Suppressor macrophage treated with lipopolysaccharide for 4 hours (primary cell): ENCODE measurements at regions not wholly inside any gene's neighbourhood (a gene's known extent, or its start where the extent isn't known, plus 50 kb on each side); places are given as distances from the start of the nearest gene placed in this dataset.

Source experiments
- DNase-seq: peaks from one replicate; pipeline ENCODE4 v3.0.0-alpha.2; 2020

GRCh38 chr11:70575396-70576060 is 177.2 kb downstream of the CTTN start:
- DNase-seq, result no peak

GRCh38 chr11:70577258-70577603 is 178.9 kb downstream of the CTTN start:
- no peak for DNase-seq

- no peak for DNase-seq
Observed at GRCh38 chr11:70577948-70578347, 179.6 kb downstream of the CTTN start.

DNA sequence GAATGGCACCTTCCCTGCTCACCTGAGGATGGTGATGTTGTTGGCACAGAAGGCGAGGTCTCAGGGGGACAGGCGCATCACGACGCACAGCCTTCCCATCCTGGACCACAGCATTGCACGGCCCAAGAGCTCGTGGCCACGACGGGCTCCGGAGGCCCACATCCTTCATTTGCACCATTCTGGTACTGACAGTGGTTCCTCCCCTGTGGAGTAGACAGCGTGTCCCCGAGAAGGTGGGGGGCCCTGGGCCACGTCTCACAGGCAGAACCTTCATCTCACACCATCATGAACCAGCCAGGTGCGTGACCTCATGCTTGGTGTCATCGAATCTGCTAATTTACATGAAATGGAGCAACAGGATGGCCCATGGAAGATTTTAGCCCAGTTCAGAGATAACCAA is 180.0 kb downstream of the CTTN start:
- no peak for DNase-seq

- no peak for DNase-seq
Observed at GRCh38 chr11:70578831-70579230, 180.5 kb downstream of the CTTN start.

- DNase-seq, result no peak
Observed at GRCh38 chr11:70579316-70579955, 181.1 kb downstream of the CTTN start.

DNA sequence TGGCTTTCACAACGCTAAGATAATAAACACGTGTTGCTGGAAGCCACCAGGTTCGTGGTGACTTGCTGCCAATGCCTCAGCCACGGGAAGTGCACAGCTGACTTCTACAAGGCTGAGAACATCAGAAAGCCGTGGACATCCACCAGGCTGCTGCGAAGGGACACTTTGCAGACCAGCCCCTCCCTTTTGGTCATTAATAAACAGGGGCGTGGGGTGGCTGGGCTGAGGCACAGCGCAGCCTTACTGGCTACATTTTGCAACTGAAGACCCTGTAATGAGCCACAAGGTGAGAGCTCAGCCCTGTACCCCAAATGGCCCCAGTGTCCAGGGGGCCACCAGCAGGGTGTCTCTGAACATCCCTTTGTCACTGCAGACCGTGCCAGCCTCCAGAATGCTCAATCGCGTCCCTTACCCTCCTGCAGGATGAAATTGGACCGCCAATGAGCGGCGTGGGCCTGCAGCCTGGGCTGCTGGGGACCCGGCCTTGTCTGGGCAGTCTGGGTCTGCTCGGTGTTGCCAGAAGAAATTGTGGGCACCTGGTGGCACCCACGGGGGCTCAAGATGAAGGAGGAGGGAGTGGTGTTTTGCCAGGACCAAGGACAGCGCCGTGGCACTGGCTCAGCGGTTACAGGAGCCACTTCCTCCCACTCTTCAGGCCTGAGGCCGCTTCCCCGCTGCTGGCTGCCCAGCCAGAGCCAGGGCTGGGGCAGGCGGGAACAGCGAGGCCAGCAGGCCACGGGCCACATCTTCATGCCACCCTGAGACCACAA is 181.9 kb downstream of the CTTN start:
- DNase-seq, result peak; percentile 4

GRCh38 chr11:70581991-70582885 is 183.9 kb downstream of the CTTN start:
- DNase-seq, result no peak

GRCh38 chr11:70582886-70583641 is 184.7 kb downstream of the CTTN start:
- no peak for DNase-seq

DNA sequence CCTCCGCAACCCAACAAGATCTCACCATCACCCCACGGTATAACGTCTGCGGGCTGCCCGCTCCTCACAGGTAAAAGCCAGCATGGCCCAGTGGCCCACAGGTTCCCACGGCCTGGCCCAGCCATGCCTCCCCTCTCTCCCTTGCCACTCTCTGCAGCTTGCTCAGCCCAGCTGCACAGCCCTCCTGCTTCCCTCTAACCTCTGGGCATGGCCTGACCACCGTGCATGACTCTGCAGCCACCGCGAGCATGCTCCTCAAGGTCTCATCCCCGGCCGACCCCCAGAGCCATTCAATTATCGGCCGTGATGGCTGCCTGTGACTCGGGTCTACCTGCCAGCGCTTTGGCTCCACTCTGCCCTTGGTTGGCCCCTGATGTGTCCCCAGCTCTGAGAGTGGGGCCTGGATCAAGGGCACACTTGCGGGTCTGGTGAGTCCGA is 185.5 kb downstream of the CTTN start:
- DNase-seq, result no peak

GRCh38 chr11:70584498-70585235 is 186.3 kb downstream of the CTTN start:
- no peak for DNase-seq

DNA sequence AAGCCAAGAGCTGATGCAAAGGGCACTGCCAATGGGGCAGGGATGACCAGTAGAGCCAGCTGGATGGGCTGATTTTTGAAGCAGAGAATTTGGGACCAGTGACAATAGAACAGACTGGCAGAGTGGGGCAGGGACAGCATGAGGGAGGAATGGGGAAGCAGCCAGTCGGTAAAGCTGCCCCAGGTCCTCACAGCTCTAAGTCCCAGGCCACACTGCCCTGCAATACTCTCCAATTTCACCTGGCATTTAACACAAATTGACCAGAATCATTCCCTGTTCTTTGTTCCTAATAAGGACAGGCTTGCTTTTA is 186.9 kb downstream of the CTTN start:
- DNase-seq, result no peak

DNA sequence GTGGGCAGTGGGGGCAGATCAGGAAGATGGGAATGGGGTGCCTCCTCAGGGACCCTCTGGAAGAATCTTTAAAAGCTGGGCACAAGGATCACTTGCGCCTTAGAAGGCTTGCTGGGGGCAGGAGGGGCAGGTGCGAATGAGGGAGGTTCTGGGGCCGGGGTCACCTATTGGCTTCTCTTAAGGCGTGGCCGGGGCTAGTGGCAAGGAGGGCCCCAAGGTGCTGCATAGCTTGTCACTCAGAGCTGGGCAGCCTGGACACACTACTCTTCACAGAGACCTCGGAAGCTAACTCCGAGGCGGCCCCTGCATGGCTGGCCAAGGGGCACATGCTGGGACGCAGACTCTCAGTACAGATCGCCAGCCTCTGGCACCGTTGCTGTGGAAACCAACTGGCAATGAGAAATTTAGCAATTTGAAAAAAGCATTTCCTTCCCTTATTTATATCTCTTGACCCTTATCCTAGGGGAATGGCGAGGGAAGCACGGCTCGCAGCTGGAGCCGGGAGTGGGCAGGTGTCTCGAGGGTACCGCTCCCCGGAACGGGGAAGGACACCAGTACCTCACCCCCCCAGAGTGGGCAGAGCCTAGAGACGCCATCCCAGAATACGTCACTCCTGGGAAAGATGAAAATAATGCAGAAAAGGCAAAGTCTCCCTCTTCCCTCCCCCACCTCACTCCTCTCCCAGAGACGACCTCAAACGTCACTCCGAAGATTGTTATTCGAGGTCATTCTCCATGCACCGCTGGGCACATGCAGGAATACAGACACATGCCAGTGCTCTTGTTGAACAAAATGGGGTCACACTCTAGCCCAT is 188.1 kb downstream of the CTTN start:
- DNase-seq, result no peak

DNA sequence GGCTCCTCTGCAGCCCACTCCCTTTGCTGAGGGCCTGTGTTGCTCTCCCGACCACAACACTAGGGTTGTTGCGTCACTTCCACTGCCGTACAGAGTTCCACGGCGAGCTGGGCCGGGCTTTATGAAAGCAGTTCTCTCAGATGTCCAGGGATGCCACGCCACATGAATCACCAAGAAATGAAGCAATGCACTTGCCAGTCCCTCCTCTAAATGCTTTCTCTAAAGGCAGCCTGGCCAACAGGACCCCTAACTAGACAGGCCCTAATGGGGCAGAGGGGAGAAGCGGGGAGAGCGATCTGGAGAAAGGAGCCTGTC is 188.7 kb downstream of the CTTN start:
- DNase-seq, result no peak

DNA sequence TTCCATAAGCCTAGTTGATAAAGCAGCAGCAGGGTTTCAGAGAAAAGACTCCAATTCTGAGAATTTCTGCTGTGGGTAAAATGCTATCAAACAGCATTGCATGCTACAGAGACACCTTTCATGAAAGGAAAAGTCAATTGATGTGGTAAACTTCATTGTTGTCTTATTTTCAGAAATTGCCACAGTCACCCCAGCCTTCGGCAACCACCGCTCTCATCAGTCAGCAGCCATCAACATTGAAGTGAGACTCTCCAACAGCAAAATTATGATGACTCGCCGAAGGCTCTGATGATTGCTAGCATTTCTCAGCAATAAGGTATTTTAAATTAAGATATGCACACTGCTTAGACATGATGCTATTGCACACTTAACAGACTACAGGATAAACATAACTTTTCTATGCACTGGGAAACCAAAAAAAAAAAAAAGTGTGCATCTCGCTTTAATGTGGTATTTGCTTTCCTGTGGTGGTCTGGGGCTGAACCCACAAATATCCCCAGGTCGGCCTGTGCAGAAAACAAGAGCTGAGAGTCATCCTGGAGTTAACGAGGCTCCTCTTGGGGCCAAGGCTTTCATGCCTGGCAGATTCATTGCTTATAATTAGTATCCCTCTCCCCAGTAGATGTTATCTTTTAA is 192.1 kb downstream of the CTTN start:
- no peak for DNase-seq

DNA sequence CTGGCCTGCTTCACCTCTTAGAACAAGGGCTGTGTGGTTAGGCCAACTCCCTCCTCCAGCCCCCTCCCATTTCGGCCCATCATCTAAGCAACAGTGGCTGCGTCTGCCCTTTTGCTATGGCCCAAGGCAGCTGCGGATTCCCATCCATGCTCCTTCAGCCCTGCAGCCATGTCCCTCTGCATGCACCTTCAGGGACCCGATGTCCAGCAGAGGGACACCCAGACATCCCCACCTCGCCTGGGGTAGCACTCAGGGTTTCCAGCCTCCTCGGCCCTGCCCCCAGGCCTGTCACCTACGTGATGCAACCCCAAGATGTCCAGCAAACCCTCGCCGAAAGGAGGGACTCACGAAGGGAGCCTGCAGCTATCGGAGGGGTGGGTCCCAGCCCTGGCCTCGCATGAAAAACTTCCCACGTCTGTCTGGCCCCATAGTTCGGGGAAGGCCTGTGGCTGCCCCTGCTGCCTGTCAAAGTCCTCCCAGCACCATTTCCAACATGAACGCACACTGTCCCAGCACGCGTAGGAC is 194.4 kb downstream of the CTTN start:
- no peak for DNase-seq

DNA sequence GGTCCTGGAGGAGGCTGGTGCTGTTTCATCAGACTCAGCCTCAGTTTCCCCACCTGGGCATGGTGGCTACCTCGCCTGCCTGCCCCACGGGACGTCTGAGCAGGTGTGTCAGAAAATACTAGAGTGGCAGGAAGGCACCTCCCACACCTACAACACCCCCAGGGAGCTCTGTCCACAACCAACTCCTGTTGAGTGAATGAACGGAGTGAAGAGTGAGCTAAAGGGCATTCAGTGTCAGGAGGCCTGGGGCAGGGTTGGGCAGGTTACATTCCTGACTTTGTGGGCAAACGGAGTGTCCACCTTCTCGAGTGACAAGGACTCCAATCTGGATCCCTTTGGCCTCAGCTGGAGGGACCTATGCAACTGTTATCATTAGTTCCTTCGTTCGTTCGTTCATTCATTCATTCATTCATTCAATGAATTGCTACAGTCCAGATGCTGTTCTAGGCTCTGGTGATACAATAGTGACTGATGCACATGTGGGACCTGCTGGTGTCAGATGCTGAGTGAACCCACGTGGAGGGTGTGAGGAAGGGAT is 195.2 kb downstream of the CTTN start:
- no peak for DNase-seq

DNA sequence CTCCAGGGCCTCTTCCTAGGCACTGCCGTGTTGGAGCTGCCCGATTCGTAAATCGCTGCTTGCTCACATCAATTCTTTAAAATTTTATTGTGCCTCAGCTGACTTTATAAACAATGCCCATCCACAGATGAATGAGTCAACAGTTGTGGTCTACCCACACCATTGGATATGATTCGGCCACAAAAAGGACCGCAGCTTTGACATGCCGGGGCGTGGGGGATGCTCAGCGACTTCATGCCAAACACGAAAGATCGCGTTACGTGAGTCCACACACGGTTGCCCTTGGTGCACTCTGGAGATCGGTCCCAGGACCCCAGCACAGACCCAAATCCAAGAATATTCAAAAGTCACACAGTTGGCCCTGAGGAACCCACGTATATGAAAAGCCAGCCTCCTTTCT is 195.7 kb downstream of the CTTN start:
- no peak for DNase-seq

DNA sequence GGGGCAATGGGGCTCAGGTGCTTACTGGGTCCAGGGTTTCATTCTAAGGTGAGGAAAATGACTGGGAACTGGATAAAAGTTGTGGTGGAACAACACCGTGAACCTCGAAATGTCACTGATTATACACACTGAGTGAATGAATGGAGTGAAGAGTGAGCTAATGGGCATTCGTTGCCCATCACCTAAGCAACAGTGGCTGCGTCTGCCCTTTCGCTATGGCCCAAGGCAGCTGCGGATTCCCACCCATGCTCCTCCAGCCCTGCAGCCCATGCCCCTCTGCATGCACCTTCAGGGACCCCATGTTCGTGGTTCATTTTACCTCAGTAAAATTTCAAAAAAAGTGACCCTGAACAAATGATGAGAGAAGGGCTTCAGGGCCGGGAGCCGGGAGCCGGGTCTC is 196.3 kb downstream of the CTTN start:
- DNase-seq, result no peak

DNA sequence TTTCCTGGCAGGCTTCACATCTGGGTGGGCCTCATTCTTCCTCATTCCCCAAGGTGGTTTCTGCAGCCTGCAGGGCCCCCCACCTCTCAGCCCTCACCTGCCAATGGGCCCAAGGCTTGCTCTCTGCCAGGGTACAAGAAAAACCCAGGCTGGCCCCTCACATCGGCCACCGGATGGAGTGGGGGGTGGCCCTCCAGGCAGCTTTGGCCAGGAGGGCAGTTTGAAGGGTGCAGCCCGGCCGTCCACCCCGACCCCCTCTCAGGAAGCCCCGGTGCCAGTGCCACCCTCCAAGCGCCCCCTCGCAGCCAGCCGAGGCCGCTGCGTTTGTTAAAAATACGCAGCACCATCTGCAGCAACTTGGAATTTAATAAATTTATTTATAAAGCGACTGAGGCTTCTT is 196.7 kb downstream of the CTTN start:
- DNase-seq, result no peak
